SK-N-SH treated with all-trans-retinoic acid at 6 μM for 48 hours (cell line): ENCODE measurements at regions not wholly inside any gene's neighbourhood (a gene's known extent, or its start where the extent isn't known, plus 50 kb on each side); places are given as distances from the start of the nearest gene placed in this dataset.

Source experiments
- BACH2 ChIP-seq: fragments of 250-450 bp; sonication (Bioruptor Pico); IDR thresholded peaks from 2 replicates; pipeline ENCODE4 v1.9.0; 2021; ENCODE audit warnings: mild to moderate bottlenecking, borderline replicate concordance
- CREB5 ChIP-seq: fragments of 250-450 bp; sonication (Bioruptor Pico); IDR thresholded peaks from 2 replicates; pipeline ENCODE4 v1.5.1; 2020; ENCODE audit warnings: low read depth, mild to moderate bottlenecking, moderate library complexity
- CSRNP3 ChIP-seq: fragments of 250-450 bp; sonication (Bioruptor Pico); IDR thresholded peaks from 2 replicates; pipeline ENCODE4 v1.5.1; 2021; ENCODE audit warnings: mild to moderate bottlenecking, moderate library complexity
- ESRRG ChIP-seq: fragments of 250-450 bp; sonication (Bioruptor Pico); IDR thresholded peaks from 2 replicates; pipeline ENCODE4 v1.6.1; 2021; ENCODE audit warnings: mild to moderate bottlenecking
- PATZ1 ChIP-seq: fragments of 250-450 bp; sonication (Bioruptor Pico); IDR thresholded peaks from 2 replicates; pipeline ENCODE4 v1.8.0; 2020; ENCODE audit warnings: mild to moderate bottlenecking, moderate library complexity, borderline replicate concordance
- PPARA ChIP-seq: fragments of 250-450 bp; sonication (Bioruptor Pico); IDR thresholded peaks from 2 replicates; pipeline ENCODE4 v1.5.0; 2020; ENCODE audit warnings: mild to moderate bottlenecking, borderline replicate concordance
- RARB ChIP-seq: fragments of 250-450 bp; sonication (Bioruptor Pico); IDR thresholded peaks from 2 replicates; pipeline ENCODE4 v1.8.0; 2021; ENCODE audit warnings: mild to moderate bottlenecking, moderate library complexity
- TCF4 ChIP-seq: fragments of 250-450 bp; sonication (Bioruptor Pico); IDR thresholded peaks from 2 replicates; pipeline ENCODE4 v1.8.0; 2021; ENCODE audit warnings: mild to moderate bottlenecking, moderate library complexity, borderline replicate concordance
- ZC3H10 ChIP-seq: fragments of 250-450 bp; sonication (Bioruptor Pico); IDR thresholded peaks from 2 replicates; pipeline ENCODE4 v1.5.1; 2021; ENCODE audit warnings: mild to moderate bottlenecking, moderate library complexity
- ZFP3 ChIP-seq: fragments of 250-450 bp; sonication (Bioruptor Pico); IDR thresholded peaks from 2 replicates; pipeline ENCODE4 v1.5.0; 2020; ENCODE audit warnings: mild to moderate bottlenecking, moderate library complexity
- ZFP30 ChIP-seq: fragments of 450-650 bp; formaldehyde crosslinking; IDR thresholded peaks from 2 replicates; pipeline ENCODE4 v1.5.0; 2022; ENCODE audit warnings: mild to moderate bottlenecking, moderate library complexity
- ZNF565 ChIP-seq: fragments of 450-650 bp; formaldehyde crosslinking; conservative IDR thresholded peaks from 2 replicates; pipeline ENCODE4 v1.5.0; 2020; ENCODE audit warnings: low read depth, mild to moderate bottlenecking, moderate library complexity
- ZNF8 ChIP-seq: fragments of 450-650 bp; formaldehyde crosslinking; IDR thresholded peaks from 2 replicates; pipeline ENCODE4 v1.5.0; 2020; ENCODE audit warnings: mild to moderate bottlenecking, moderate library complexity

- TF ChIP-seq ZNF565 (CRISPR knock-in tag), result no peak
- no peak for TF ChIP-seq ZFP3 (CRISPR knock-in tag)
- no peak for TF ChIP-seq PATZ1 (CRISPR knock-in tag)
- no peak for TF ChIP-seq TCF4 (CRISPR knock-in tag)
- no peak for TF ChIP-seq ZC3H10
- no peak for TF ChIP-seq ZNF8 (CRISPR knock-in tag)
- no peak for TF ChIP-seq ESRRG (CRISPR knock-in tag)
- TF ChIP-seq CREB5 (CRISPR knock-in tag), result no peak
- no peak for TF ChIP-seq CSRNP3
- no peak for TF ChIP-seq PPARA (CRISPR knock-in tag)
- TF ChIP-seq RARB (CRISPR knock-in tag), result no peak
- TF ChIP-seq BACH2, result no peak
- no peak for TF ChIP-seq ZFP30 (CRISPR knock-in tag)
These were observed 343.2 kb downstream of the PMP22 start for GRCh38 chr17:14921936-14922335.
